GM12891 (cell line): ENCODE measurements at regions not wholly inside any gene's neighbourhood (a gene's known extent, or its start where the extent isn't known, plus 50 kb on each side); places are given as distances from the start of the nearest gene placed in this dataset.
"Not testable (repeated sequence)": the region's sequence is repeated elsewhere in the genome, so short reads cannot be mapped to it uniquely, and the experiment has no call there.

Experiments used
- DNase-seq: peaks from one replicate; pipeline ENCODE4 v3.0.0; 2011; ENCODE audit warnings: low spot score; ENCODE audit not compliant: insufficient read length
- FAIRE-seq: peaks from 2 replicates; lab custom pipeline; 2011; peaks lifted over from hg19 to GRCh38; lab: Jason Lieb, UNC
- PAX5 ChIP-seq: IDR thresholded peaks from 2 replicates; pipeline ENCODE4 v1.6.1; 2011; ENCODE audit warnings: low read length, moderate library complexity, mild to moderate bottlenecking; ENCODE audit not compliant: insufficient read depth, severe bottlenecking
- POLR2A ChIP-seq: IDR thresholded peaks from 2 replicates; pipeline ENCODE4 v1.6.1; 2011; ENCODE audit warnings: low read depth, low read length, control low read depth
- POLR2AphosphoS5 ChIP-seq: IDR thresholded peaks from 2 replicates; pipeline ENCODE4 v1.6.1; 2011; ENCODE audit warnings: low read depth, low read length, control low read depth
- POU2F2 ChIP-seq: IDR thresholded peaks from 2 replicates; pipeline ENCODE4 v1.6.1; 2011; ENCODE audit warnings: low read depth, mild to moderate bottlenecking, control low read depth, low read length, moderate library complexity
- SPI1 ChIP-seq: IDR thresholded peaks from 2 replicates; pipeline ENCODE4 v1.6.1; 2011; ENCODE audit warnings: low read depth, low read length, control low read depth
- TAF1 ChIP-seq: IDR thresholded peaks from 2 replicates; pipeline ENCODE4 v1.6.1; 2011; ENCODE audit warnings: low read depth, low read length, control low read depth

- FAIRE-seq (no peak), DNase-seq (no peak)
- TF ChIP-seq POLR2A: no peak
- TF ChIP-seq POU2F2: no peak
- TF ChIP-seq POLR2AphosphoS5: no peak
- no peak for TF ChIP-seq PAX5
- TF ChIP-seq SPI1: no peak
- no peak for TF ChIP-seq TAF1
These were observed 219.0 kb downstream of the HTR1A start for GRCh38 chr5:63743096-63743798.

- FAIRE-seq, DNase-seq: not testable (repeated sequence)
These were observed 229.4 kb downstream of the HTR1A start for GRCh38 chr5:63732880-63733279.

GRCh38 chr5:63727583-63727982 is 234.7 kb downstream of the HTR1A start:
- TF ChIP-seq POU2F2 (no peak), PAX5 (no peak), SPI1 (no peak), POLR2A (no peak), TAF1 (no peak), POLR2AphosphoS5 (no peak)
- FAIRE-seq (no peak), DNase-seq (no peak)

GRCh38 chr5:63726496-63726895 is 235.7 kb downstream of the HTR1A start:
- FAIRE-seq (no peak), DNase-seq (peak; percentile 1)
- TF ChIP-seq SPI1 (no peak), PAX5 (no peak), POLR2A (no peak), POU2F2 (no peak), POLR2AphosphoS5 (no peak)

- DNase-seq (no peak), FAIRE-seq (no peak)
- TF ChIP-seq POLR2AphosphoS5 (no peak), SPI1 (no peak), TAF1 (no peak), POLR2A (no peak), POU2F2 (no peak), PAX5 (no peak)
These were observed 243.1 kb downstream of the HTR1A start for GRCh38 chr5:63719147-63719546.

GRCh38 chr5:63700241-63700640 is 262.0 kb downstream of the HTR1A start:
- FAIRE-seq (no peak), DNase-seq (no peak)
- TF ChIP-seq POLR2A (no peak), PAX5 (no peak), POU2F2 (no peak), TAF1 (no peak), POLR2AphosphoS5 (no peak), SPI1 (no peak)

GRCh38 chr5:63697811-63698210 is 264.4 kb downstream of the HTR1A start:
- no peak for DNase-seq
- no peak for TF ChIP-seq POLR2A
- no peak for TF ChIP-seq TAF1
- no peak for TF ChIP-seq SPI1
- no peak for TF ChIP-seq POLR2AphosphoS5
- no peak for TF ChIP-seq POU2F2
- no peak for TF ChIP-seq PAX5
- FAIRE-seq: no peak

- no peak for FAIRE-seq
- no peak for TF ChIP-seq PAX5
- no peak for TF ChIP-seq SPI1
- no peak for TF ChIP-seq POU2F2
- no peak for TF ChIP-seq POLR2A
- no peak for TF ChIP-seq TAF1
- no peak for TF ChIP-seq POLR2AphosphoS5
- no peak for DNase-seq
These were observed 271.7 kb downstream of the HTR1A start for GRCh38 chr5:63690546-63690945.

GRCh38 chr5:63687854-63688516 is 274.3 kb downstream of the HTR1A start:
- FAIRE-seq: no peak
- DNase-seq: no peak
- TF ChIP-seq POLR2A: no peak
- no peak for TF ChIP-seq POU2F2
- no peak for TF ChIP-seq PAX5
- TF ChIP-seq SPI1: no peak

GRCh38 chr5:63686938-63687337 is 275.3 kb downstream of the HTR1A start:
- TF ChIP-seq POU2F2 (no peak), POLR2A (no peak), POLR2AphosphoS5 (no peak), PAX5 (no peak), TAF1 (no peak), SPI1 (no peak)
- DNase-seq: no peak

More at GRCh38 chr5:63686938-63687337, 275.3 kb downstream of the HTR1A start:
- FAIRE-seq: no peak
